Endothelial cell of umbilical vein (primary cell): ENCODE measurements at regions not wholly inside any gene's neighbourhood (a gene's known extent, or its start where the extent isn't known, plus 50 kb on each side); places are given as distances from the start of the nearest gene placed in this dataset.

Experiments
- BruUV-seq: library from RNA; stranded (reverse); fragments of 400-500 nt; replicated peaks from 2 replicates; lab custom pipeline; 2021; lab: Mats Ljungman, UMichigan
- CTCF ChIA-PET: fragments of 300-600, 350-600 bp; sonication (Branson Sonifier 250); formaldehyde crosslinking; loops from one replicate; lab custom pipeline; 2021; ENCODE audit warnings: antibody characterized with exemption, inconsistent platforms; lab: Charles Lee
- POLR2A ChIA-PET: fragments of 300-600, 350-600 bp; sonication (Branson Sonifier 250); formaldehyde crosslinking; loops from one replicate; lab custom pipeline; 2021; ENCODE audit warnings: antibody characterized with exemption, inconsistent platforms; lab: Charles Lee
- DNase-seq: peaks from one replicate; pipeline ENCODE4 v3.0.0-alpha.2; 2011; ENCODE audit warnings: low read depth, low spot score
- FAIRE-seq: peaks from 2 replicates; lab custom pipeline; 2011; peaks lifted over from hg19 to GRCh38; lab: Jason Lieb, UNC
- H2AFZ ChIP-seq: 2 replicates; pipeline ENCODE4 v1.6.0; 2012; ENCODE audit warnings: low read depth, low read length, control low read depth, inconsistent platforms
- H3K27ac ChIP-seq: 2 replicates; pipeline ENCODE4 v1.5.1; 2011; ENCODE audit warnings: low read depth, mild to moderate bottlenecking, control low read depth, low read length, moderate library complexity; ENCODE audit not compliant: insufficient read depth
- H3K27me3 ChIP-seq, 2 experiments: 2 replicates each; pipeline versions ENCODE4 v1.6.0 to v1.6.1; 2011; ENCODE audit warnings: low read length in 2 of 2, mixed read lengths in 1 of 2; ENCODE audit not compliant: control insufficient read depth in 2 of 2, insufficient read depth in 2 of 2
- H3K36me3 ChIP-seq, 2 experiments: 2 replicates in 1 of 2; 3 replicates in 1 of 2; pipeline ENCODE4 v1.5.1; 2011; ENCODE audit warnings: low read length in 2 of 2, mild to moderate bottlenecking in 1 of 2, moderate library complexity in 1 of 2; ENCODE audit not compliant: control insufficient read depth in 2 of 2, insufficient read depth in 2 of 2; ENCODE audit errors: extremely low read depth in 1 of 2
- H3K4me1 ChIP-seq: 3 replicates; pipeline ENCODE4 v1.5.1; 2011; ENCODE audit warnings: mild to moderate bottlenecking, low read length; ENCODE audit not compliant: control insufficient read depth, insufficient read depth; ENCODE audit errors: extremely low read depth
- H3K4me2 ChIP-seq: 2 replicates; pipeline ENCODE4 v1.6.1; 2011; ENCODE audit warnings: low read length, control low read depth, mixed read lengths; ENCODE audit not compliant: insufficient read depth
- H3K4me3 ChIP-seq, 3 experiments: fragments of 200-600 bp in 1 of 3; sonication (generic), shearing (Covaris generic) in 1 of 3; replicated peaks in 1 of 3; 2 replicates each; pipeline ENCODE4 v1.5.1; 2011 to 2016; ENCODE audit warnings: control low read depth in 3 of 3, low read length in 3 of 3, mild to moderate bottlenecking in 2 of 3, inconsistent platforms in 1 of 3, low read depth in 1 of 3, moderate library complexity in 1 of 3; ENCODE audit not compliant: insufficient read depth in 1 of 3
- H3K79me2 ChIP-seq: 2 replicates; pipeline ENCODE4 v1.6.0; 2012; ENCODE audit warnings: low read length, inconsistent platforms; ENCODE audit not compliant: control insufficient read depth, insufficient read depth
- H3K9ac ChIP-seq: replicated peaks from 2 replicates; pipeline ENCODE3; 2011; ENCODE audit warnings: low read length, control low read depth; ENCODE audit not compliant: insufficient read depth; ENCODE audit errors: extremely low read depth
- H3K9me1 ChIP-seq: replicated peaks from 3 replicates; pipeline ENCODE4 v1.6.0; 2011; ENCODE audit warnings: mild to moderate bottlenecking, low read length; ENCODE audit not compliant: control insufficient read depth, insufficient read depth; ENCODE audit errors: extremely low read depth
- H3K9me3 ChIP-seq: replicated peaks from 2 replicates; pipeline ENCODE4 v1.5.1; 2012; ENCODE audit warnings: low read length, inconsistent platforms; ENCODE audit not compliant: control insufficient read depth, insufficient read depth
- H4K20me1 ChIP-seq: replicated peaks from 2 replicates; pipeline ENCODE3; 2011; ENCODE audit warnings: mild to moderate bottlenecking, low read length; ENCODE audit not compliant: control insufficient read depth, insufficient read depth; ENCODE audit errors: extremely low read depth
- EZH2 ChIP-seq: IDR thresholded peaks from 2 replicates; pipeline ENCODE4 v1.6.1; 2012; ENCODE audit warnings: borderline replicate concordance, low read depth, mild to moderate bottlenecking, moderate library complexity, low read length, inconsistent platforms; ENCODE audit not compliant: severe bottlenecking
- FOS ChIP-seq: IDR thresholded peaks from 2 replicates; pipeline ENCODE4 v1.6.1; 2011; ENCODE audit warnings: mild to moderate bottlenecking, low read length, moderate library complexity, borderline replicate concordance; ENCODE audit not compliant: insufficient read depth
- GATA2 ChIP-seq: IDR thresholded peaks from 2 replicates; pipeline ENCODE4 v1.7.0; 2011; ENCODE audit warnings: low read depth, mild to moderate bottlenecking, moderate library complexity, mixed read lengths, low read length; ENCODE audit not compliant: insufficient read length, insufficient read depth
- JUN ChIP-seq: IDR thresholded peaks from 2 replicates; pipeline ENCODE4 v1.6.1; 2011; ENCODE audit warnings: borderline replicate concordance, low read depth; ENCODE audit not compliant: insufficient read length, insufficient read depth
- MYC ChIP-seq: IDR thresholded peaks from one replicate; pipeline ENCODE4 v1.6.1; 2011; ENCODE audit warnings: mild to moderate bottlenecking, low read depth, low read length
- POLR2A ChIP-seq: IDR thresholded peaks from 2 replicates; pipeline ENCODE4 v1.6.1; 2012; ENCODE audit warnings: low read depth, mild to moderate bottlenecking, control low read depth, low read length
- POLR2AphosphoS5 ChIP-seq: IDR thresholded peaks from 2 replicates; pipeline ENCODE4 v1.6.1; 2012; ENCODE audit warnings: low read depth, mild to moderate bottlenecking, control low read depth, low read length, moderate library complexity; ENCODE audit not compliant: insufficient read depth
- dilution Hi-C: fragments of 300-500 bp; cut with MboI; formaldehyde crosslinking; loops from one replicate; pipeline ENCODE4 v1.15.0; 2019; ENCODE audit warnings: low sequenced_read_pairs; ENCODE audit not compliant: extremely low pct_ligation_motif_present
- intact Hi-C: fragments of 100-400 bp; cut with micrococcal nuclease; formaldehyde crosslinking; loops from one replicate; pipeline ENCODE4 v1.10.0; 2022
- TF ChIP-seq, protein P1 (sequence below), 2 donors: IDR thresholded peaks; 1 replicate in 1 of 2; 2 replicates in 1 of 2; pipeline ENCODE4 v1.5.1; 2011; ENCODE audit warnings: low read length in 2 of 2, mild to moderate bottlenecking in 2 of 2, moderate library complexity in 2 of 2, control low read depth in 1 of 2, inconsistent platforms in 1 of 2, low read depth in 1 of 2; ENCODE audit not compliant: insufficient read depth in 1 of 2; ENCODE audit errors: extremely low read depth in 1 of 2
- TF ChIP-seq, protein P2 (sequence below): IDR thresholded peaks from 2 replicates; pipeline ENCODE4 v1.6.1; 2011; ENCODE audit not compliant: insufficient read depth, insufficient read length

DNA sequence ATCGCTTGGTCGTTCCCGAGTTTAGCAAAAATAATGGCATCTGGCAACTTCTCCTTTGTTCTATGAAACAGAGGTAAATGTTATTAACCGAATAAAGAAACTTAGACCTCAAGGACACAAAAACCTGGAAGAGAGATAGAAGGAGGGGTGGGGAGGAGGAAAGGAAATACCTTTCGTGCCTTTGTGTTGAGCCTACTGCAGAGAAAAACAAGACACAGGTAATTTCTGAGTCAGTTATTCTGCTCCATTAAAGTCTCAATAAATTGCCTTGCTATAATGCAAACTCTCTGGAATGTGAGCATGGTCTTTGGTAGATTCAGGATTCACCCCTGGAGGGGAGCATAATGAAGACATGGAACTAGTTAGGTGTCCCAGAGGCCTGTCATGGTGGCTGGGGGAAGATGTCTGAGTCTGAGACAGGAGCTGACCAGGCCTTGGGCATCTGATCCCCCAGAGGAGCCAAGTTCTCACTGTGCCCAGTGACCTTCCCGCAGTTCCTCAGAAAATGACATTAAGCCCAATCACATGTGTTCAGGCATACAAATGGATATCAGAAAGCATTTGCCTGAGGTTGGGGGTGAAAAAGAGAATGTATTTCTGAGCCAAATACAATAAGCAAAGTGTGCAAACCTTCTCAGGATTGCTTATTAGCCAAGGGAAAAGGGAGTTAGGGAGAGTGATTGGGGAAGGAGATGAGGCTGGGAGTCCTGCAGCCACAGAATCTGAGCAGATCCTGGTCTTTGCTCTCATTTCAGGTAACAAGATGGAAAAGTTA is 72.6 kb upstream of the CADM1 start:
- no peaks in the 10 kb centered on the region for H3K36me3 ChIP-seq
- no peak overlapping the region for H3K4me3 ChIP-seq
- H4K20me1 ChIP-seq: no peaks in the 10 kb centered on the region
- H3K79me2 ChIP-seq: no peaks in the 10 kb centered on the region
- H3K27me3 ChIP-seq: no peaks in the 10 kb centered on the region
- ChIA-PET POLR2A (no interaction called here), CTCF (no interaction called here)
- intact Hi-C loops: no loop called here
- no peak overlapping the region for H2AFZ ChIP-seq
- no peaks in the 10 kb centered on the region for H3K9me1 ChIP-seq
- peaks cover 2% of the 10 kb centered on the region for H3K9me3 ChIP-seq
- no peak for TF ChIP-seq JUN
- no peak for TF ChIP-seq MYC
- TF ChIP-seq, protein P1, sequence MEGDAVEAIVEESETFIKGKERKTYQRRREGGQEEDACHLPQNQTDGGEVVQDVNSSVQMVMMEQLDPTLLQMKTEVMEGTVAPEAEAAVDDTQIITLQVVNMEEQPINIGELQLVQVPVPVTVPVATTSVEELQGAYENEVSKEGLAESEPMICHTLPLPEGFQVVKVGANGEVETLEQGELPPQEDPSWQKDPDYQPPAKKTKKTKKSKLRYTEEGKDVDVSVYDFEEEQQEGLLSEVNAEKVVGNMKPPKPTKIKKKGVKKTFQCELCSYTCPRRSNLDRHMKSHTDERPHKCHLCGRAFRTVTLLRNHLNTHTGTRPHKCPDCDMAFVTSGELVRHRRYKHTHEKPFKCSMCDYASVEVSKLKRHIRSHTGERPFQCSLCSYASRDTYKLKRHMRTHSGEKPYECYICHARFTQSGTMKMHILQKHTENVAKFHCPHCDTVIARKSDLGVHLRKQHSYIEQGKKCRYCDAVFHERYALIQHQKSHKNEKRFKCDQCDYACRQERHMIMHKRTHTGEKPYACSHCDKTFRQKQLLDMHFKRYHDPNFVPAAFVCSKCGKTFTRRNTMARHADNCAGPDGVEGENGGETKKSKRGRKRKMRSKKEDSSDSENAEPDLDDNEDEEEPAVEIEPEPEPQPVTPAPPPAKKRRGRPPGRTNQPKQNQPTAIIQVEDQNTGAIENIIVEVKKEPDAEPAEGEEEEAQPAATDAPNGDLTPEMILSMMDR (IDR thresholded peaks at IDR 0.05; ENCODE audit: extremely low read depth in 1 of 2, insufficient read depth in 1 of 2, low read depth in 1 of 2, low read length in 2 of 2): no peak
- no peak for TF ChIP-seq FOS
- TF ChIP-seq GATA2: no peak
- no peak for TF ChIP-seq EZH2
- no peak for TF ChIP-seq POLR2A
- TF ChIP-seq, protein P2, sequence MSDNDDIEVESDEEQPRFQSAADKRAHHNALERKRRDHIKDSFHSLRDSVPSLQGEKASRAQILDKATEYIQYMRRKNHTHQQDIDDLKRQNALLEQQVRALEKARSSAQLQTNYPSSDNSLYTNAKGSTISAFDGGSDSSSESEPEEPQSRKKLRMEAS: no peak
- TF ChIP-seq POLR2AphosphoS5: no peak
- H3K4me1 ChIP-seq: no peaks in the 10 kb centered on the region
- H3K4me2 ChIP-seq: no peak overlapping the region
- BruUV-seq: no TSS peak
- no peak for DNase-seq
- dilution Hi-C loops: no loop called here
- no peak overlapping the region for H3K27ac ChIP-seq
- no peak overlapping the region for H3K9ac ChIP-seq
- no peak for FAIRE-seq
